ENCODE measurements at regions not wholly inside any gene's neighbourhood (a gene's known extent, or its start where the extent isn't known, plus 50 kb on each side); places are given as distances from the start of the nearest gene placed in this dataset.

GRCh38 chr18:28382215-28382879 lies 205.4 kb upstream of the CDH2 start:
- TF ChIP-seq EZH2phosphoT487 (IDR thresholded peaks at IDR 0.05; ENCODE audit: low read depth, severe bottlenecking, unreplicated experiment) (no peak), CTCF (IDR thresholded peaks at IDR 0.05; ENCODE audit: poor library complexity) (no peak)

All from hepatocyte (in vitro differentiated cells).